ENCODE measurements at regions not wholly inside any gene's neighbourhood (a gene's known extent, or its start where the extent isn't known, plus 50 kb on each side); places are given as distances from the start of the nearest gene placed in this dataset.

DNA sequence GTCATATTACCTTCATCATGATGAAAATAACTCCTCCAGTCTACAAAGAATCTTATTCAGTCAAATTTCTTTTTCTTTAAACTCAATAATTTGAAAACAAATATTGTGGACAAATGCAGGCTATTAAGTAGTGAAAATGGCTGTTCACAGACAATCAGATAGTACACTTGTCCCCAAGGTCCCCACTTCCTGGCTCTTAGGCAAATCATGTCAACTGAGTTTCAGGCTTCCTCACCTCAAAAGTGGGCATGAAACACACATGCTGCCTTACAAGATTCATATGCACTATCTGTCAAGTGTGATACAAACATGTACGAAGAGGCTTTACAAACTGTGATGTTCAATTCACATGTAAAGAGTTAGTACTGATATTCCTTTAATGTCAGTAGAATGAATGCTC, 385.2 kb upstream of the SEMA6A start:
- RAD21 ChIA-PET (ENCODE audit: unreplicated experiment) = no interaction called here
- in situ Hi-C loops (cut with MboI) (no loop called here), intact Hi-C loops (cut with micrococcal nuclease; ENCODE audit: unreplicated experiment) (no loop called here)
- BruUV-seq (replicated peaks) = no TSS peak
- no peaks in the 10 kb centered on the region for H3K79me2 ChIP-seq (ENCODE audit: control insufficient read depth, insufficient read depth, low read length)
- POLR2A ChIA-PET = no interaction called here
- H3K9me3 ChIP-seq (replicated peaks; ENCODE audit: control insufficient read depth, insufficient read depth, low read length) = no peaks in the 10 kb centered on the region
- no peaks in the 10 kb centered on the region for H4K20me1 ChIP-seq (ENCODE audit: control insufficient read depth, insufficient read depth)
- peak; percentile 78 for FAIRE-seq
- no peak overlapping the region for H3K4me2 ChIP-seq (ENCODE audit: control insufficient read depth, insufficient read depth)
- no peak overlapping the region for H3K9ac ChIP-seq (ENCODE audit: control insufficient read depth, insufficient read depth, low read length)
- 7% methylated on average over 1 of the region's 1 CpG for WGBS (ENCODE audit: insufficient coverage, insufficient replicate concordance, low lambda C conversion rate, missing lambda C conversion rate)
- no peak for DNase-seq (ENCODE audit: low read depth, low spot score)
- CTCF ChIA-PET = interaction anchor here (0.6 kb wide), 1 partner anchor 823 kb away, joined by 3 read pairs; no protein-coding TSS in a partner anchor
- no peak overlapping the region for H3K27ac ChIP-seq (ENCODE audit: control insufficient read depth, insufficient read depth)
- SMC1A ChIA-PET (ENCODE audit: uncharacterized antibody, unreplicated experiment) = interaction anchor here (1.3 kb wide), 1 partner anchor 388 kb away, joined by 3 read pairs; no protein-coding TSS in a partner anchor
- H3K27me3 ChIP-seq (replicated peaks in 1 of 2; ENCODE audit: control insufficient read depth in 2 of 2, insufficient read depth in 2 of 2, low read length in 1 of 2) = no peaks in the 10 kb centered on the region; a peak in 2 of 4 replicates
- no peak for TF ChIP-seq SIN3A (IDR thresholded peaks at IDR 0.05; ENCODE audit: low read depth, low read length)
- TF ChIP-seq RAD51 (IDR thresholded peaks at IDR 0.05) = no peak
- TF ChIP-seq RUNX3 (IDR thresholded peaks at IDR 0.05; ENCODE audit: low read length) = no peak
- no peak for TF ChIP-seq SMARCA5 (IDR thresholded peaks at IDR 0.05)
- TF ChIP-seq MTA2 (IDR thresholded peaks at IDR 0.05; ENCODE audit: low read depth) = no peak
- no peak for TF ChIP-seq ZBTB11 (CRISPR knock-in tag; IDR thresholded peaks at IDR 0.05)
- no peak for TF ChIP-seq SUZ12 (IDR thresholded peaks at IDR 0.05; ENCODE audit: unreplicated experiment)
- TF ChIP-seq, protein P1, sequence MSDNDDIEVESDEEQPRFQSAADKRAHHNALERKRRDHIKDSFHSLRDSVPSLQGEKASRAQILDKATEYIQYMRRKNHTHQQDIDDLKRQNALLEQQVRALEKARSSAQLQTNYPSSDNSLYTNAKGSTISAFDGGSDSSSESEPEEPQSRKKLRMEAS (IDR thresholded peaks at IDR 0.05; ENCODE audit: low read depth, low read length) = no peak
- no peak for TF ChIP-seq ZNF384 (IDR thresholded peaks at IDR 0.05; ENCODE audit: borderline replicate concordance, low read depth, low read length)
- no peak for TF ChIP-seq DPF2 (IDR thresholded peaks at IDR 0.05)
- no peak for TF ChIP-seq JUNB (IDR thresholded peaks at IDR 0.05)
- TF ChIP-seq, protein P2, sequence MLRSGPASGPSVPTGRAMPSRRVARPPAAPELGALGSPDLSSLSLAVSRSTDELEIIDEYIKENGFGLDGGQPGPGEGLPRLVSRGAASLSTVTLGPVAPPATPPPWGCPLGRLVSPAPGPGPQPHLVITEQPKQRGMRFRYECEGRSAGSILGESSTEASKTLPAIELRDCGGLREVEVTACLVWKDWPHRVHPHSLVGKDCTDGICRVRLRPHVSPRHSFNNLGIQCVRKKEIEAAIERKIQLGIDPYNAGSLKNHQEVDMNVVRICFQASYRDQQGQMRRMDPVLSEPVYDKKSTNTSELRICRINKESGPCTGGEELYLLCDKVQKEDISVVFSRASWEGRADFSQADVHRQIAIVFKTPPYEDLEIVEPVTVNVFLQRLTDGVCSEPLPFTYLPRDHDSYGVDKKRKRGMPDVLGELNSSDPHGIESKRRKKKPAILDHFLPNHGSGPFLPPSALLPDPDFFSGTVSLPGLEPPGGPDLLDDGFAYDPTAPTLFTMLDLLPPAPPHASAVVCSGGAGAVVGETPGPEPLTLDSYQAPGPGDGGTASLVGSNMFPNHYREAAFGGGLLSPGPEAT (IDR thresholded peaks at IDR 0.05; ENCODE audit: low read depth) = no peak
- TF ChIP-seq ATF7 (IDR thresholded peaks at IDR 0.05; ENCODE audit: low read depth) = no peak
- TF ChIP-seq SIX5 (IDR thresholded peaks at IDR 0.05; ENCODE audit: low read depth, low read length, severe bottlenecking) = no peak
- TF ChIP-seq ZNF207 (IDR thresholded peaks at IDR 0.05; ENCODE audit: borderline replicate concordance) = no peak
- ATAC-seq = no peak; the same call in 2 of the 3 replicates
- no peak overlapping the region for H3K4me3 ChIP-seq
- H3K4me1 ChIP-seq (ENCODE audit: control insufficient read depth, insufficient read depth, low read length) = no peaks in the 10 kb centered on the region
- no peak overlapping the region for H2AFZ ChIP-seq (ENCODE audit: control insufficient read depth, low read depth, low read length)
- H3K36me3 ChIP-seq (ENCODE audit: control insufficient read depth in 2 of 2, insufficient read depth in 2 of 2, low read length in 1 of 2) = no peaks in the 10 kb centered on the region

All from GM12878 (cell line).